Fibroblast of skin of right biceps (primary cell): ENCODE measurements at regions not wholly inside any gene's neighbourhood (a gene's known extent, or its start where the extent isn't known, plus 50 kb on each side); places are given as distances from the start of the nearest gene placed in this dataset.

Source experiments
- DNase-seq: peaks from one replicate; pipeline ENCODE4 v3.0.0-alpha.2; 2013

GRCh38 chr9:110099236-110100095, 108.5 kb downstream of the C9orf152 start:
- DNase-seq = peak; percentile 85

GRCh38 chr9:110101531-110102161, 106.3 kb downstream of the C9orf152 start:
- no peak for DNase-seq

- no peak for DNase-seq
Measured at GRCh38 chr9:110103257-110103656, 104.7 kb downstream of the C9orf152 start.

GRCh38 chr9:110104261-110104809, 103.6 kb downstream of the C9orf152 start:
- DNase-seq = peak; percentile 56

- peak; percentile 54 for DNase-seq
Measured at GRCh38 chr9:110105107-110105506, 102.9 kb downstream of the C9orf152 start.

- DNase-seq = no peak
Measured at GRCh38 chr9:110106661-110107060, 101.3 kb downstream of the C9orf152 start.

- DNase-seq = peak; percentile 30
Measured at GRCh38 chr9:110109333-110110092, 98.4 kb downstream of the C9orf152 start.

- no peak for DNase-seq
Measured at GRCh38 chr9:110110154-110110553, 97.8 kb downstream of the C9orf152 start.

- DNase-seq = no peak
Measured at GRCh38 chr9:110111868-110112267, 96.1 kb downstream of the C9orf152 start.

GRCh38 chr9:110112792-110113191, 95.2 kb downstream of the C9orf152 start:
- DNase-seq = no peak

GRCh38 chr9:110114086-110114858, 93.7 kb downstream of the C9orf152 start:
- DNase-seq = peak; percentile 73

GRCh38 chr9:110114859-110115201, 93.1 kb downstream of the C9orf152 start:
- DNase-seq = no peak

- no peak for DNase-seq
Measured at GRCh38 chr9:110115341-110115820, 92.6 kb downstream of the C9orf152 start.

GRCh38 chr9:110115826-110116542, 92.0 kb downstream of the C9orf152 start:
- peak; percentile 78 for DNase-seq

GRCh38 chr9:110116543-110116885, 91.4 kb downstream of the C9orf152 start:
- peak; percentile 96 for DNase-seq

GRCh38 chr9:110121170-110121569, 86.8 kb downstream of the C9orf152 start:
- DNase-seq = no peak

- peak; percentile 77 for DNase-seq
Measured at GRCh38 chr9:110123341-110124095, 84.4 kb downstream of the C9orf152 start.

- no peak for DNase-seq
Measured at GRCh38 chr9:110124439-110124838, 83.5 kb downstream of the C9orf152 start.

- DNase-seq = peak; percentile 86
Measured at GRCh38 chr9:110125207-110125751, 82.7 kb downstream of the C9orf152 start.

- DNase-seq = peak; percentile 48
Measured at GRCh38 chr9:110125763-110126351, 82.1 kb downstream of the C9orf152 start.
